ENCODE measurements at regions not wholly inside any gene's neighbourhood (a gene's known extent, or its start where the extent isn't known, plus 50 kb on each side); places are given as distances from the start of the nearest gene placed in this dataset.
"Not testable (repeated sequence)": the region's sequence is repeated elsewhere in the genome, so short reads cannot be mapped to it uniquely, and the experiment has no call there.

DNA sequence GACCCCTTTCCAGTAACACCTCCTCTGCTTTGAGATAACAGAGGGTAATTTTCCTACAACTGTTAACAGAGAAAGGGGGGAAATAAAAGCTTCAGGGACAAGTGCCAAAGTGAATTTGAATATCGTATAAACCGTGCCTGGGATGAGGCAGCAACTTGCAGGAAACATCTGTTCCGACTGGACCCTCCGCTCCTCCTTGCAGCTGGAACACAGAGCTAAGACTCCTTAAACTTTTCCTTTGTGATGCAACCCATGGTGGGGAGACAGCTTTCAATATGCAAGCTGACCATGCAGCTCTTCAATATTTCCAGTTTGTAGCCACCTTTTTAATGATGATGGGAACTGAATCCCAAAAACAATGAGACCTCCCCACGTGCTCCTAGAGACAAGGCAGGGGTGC is 432.6 kb downstream of the ZNF536 start:
- no peak for DNase-seq

DNA sequence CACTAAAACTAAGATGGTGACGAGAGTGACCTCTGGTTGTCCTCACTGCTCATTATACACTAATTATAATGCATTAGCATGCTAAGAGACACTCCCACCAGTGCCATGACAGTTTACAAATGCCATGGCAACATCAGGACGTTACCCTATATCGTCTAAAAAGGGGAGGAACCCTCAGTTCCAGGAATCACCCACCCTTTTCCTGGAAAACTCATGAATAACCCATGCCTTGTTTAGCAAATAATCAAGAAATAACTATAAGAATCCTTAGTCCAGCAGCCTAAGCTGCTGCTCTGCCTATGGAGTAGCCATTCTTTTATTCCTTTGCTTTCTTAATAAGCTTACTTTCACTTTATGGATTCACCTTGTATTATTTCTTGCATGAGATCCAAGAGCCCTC is 432.1 kb downstream of the ZNF536 start:
- not testable (repeated sequence) for DNase-seq

DNA sequence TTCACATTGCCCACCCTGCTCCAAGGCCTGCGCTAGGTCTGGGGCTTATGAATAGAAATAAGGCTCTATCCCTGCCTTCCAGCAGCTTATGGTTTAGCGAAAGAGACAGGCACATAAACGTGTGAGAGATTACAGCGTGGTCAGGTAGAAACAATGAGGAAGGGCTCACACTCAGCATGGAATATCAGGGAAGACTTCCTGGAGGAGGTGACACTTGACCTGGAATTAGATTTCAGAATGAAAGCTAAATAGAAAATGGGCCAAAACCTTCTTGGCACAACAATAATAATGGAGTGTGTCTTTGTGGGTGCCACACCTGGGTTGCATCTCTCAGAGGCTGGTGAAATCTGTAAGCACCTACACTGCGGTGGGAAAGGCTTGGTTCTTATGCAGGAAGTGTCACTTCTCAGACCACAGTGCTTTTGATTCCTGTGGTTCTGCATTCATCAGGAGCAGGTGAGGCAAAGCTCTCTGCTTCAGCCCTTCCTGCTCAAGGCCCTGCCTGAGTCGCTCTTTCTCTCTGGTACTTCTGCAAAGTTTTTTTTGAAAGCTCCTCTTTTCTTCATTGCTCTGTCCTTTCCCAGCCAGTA is 430.3 kb downstream of the ZNF536 start:
- no peak for DNase-seq

DNA sequence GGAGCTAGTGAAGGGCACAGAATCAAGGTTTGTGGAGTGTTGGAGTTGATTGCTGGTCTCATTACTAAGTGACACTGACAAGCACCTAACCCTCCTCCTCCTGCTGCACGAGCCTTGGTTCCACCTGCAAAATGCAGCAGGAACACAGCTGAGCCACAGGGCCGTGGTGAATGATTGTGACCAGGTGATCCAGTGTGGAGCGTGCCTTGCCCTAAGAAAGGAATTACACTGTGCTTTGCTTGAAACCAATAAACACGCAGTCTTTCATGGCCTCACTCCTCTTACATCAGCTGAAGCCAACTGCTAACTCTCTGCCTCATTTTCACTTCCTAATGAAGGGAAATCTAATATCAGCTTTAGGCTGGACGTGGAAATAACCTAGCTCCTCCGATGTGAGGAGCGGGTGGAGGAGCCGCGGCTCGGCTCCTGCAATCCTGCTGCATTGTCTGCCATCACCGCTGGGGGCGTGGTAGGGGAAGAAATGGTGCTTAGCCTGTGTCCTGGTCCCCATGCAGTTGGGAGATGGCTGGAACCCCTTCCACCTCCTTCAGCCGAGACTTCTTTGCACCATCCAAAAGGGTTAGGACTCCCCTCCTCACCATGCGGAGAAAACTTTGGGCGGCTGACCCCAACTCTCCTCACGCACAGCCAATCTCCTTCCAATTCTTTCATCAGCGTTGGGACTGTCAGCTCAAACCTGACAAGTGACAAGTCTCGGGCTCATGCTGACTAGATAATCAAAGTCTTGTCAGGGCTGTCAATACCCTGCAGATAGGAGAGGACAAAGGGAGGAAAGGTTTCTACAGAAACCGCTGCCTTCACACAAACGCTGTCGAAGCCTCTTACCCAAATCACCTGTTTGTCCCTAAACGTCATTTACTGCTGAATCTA is 427.9 kb downstream of the ZNF536 start:
- peak; percentile 30 to 49 for DNase-seq

DNA sequence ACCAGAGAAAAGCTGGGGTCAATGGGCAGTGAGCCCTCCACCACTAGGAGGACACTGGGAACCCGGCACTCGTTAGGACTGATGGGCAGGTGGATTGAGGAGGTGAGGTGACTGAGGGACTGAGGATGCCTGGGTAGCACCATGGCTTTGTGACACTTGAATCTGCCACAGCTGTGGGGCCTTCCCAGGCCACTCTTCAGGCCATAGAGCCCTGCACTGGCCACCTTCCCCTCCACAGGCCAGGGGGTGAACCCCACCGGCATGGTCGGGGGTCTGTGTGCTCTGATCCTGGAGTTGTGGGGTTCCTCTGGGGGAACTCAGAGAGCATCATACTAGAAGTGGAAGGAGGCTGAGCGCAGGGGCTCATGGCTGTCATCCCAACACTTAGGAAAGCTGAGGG is 423.5 kb downstream of the ZNF536 start:
- no peak for DNase-seq

DNA sequence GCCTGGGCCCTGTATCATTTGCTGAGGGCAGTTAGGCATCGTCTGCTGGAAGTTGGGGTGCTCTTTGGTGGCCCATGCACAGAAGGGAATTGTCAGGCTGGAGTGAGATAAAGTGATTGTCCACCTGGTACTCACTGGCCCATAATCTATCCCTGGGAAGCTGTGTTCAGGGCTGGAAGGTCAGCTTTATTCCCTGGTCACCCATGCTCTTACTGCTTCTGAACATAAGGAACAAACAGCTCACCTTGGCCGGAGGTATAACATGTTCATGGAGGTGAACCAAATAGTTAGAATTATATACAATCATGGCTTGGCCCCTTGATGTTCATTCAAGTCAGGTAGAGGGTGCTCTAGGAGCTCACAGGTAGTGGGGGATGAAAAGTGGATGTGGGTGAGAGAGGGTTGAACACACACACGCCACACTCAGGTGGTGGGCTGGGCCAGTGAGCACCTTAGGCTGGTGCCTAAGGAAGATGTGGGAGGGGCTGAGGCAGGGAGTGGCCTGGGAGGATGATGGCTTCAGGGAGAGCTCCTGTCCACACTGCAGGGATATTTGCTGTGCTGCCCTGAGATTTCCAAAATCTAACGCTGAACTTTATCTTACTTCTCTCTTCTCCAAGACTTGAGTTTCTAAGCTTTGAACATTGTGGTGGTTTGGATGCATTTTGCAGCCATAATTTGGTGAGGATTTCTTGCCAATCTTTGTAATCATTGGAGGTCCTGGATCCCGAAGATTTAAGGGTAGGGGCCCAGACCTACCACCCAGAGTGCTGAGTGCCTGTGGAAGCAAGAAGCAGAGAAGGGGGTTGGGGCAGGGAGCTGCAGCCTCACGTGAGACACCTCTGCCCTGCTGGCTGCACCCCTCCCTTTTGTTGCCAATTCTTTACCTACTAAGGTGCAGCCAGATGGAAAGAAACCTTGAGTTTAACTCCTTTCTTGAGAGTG is 420.6 kb downstream of the ZNF536 start:
- DNase-seq, result no peak

DNA sequence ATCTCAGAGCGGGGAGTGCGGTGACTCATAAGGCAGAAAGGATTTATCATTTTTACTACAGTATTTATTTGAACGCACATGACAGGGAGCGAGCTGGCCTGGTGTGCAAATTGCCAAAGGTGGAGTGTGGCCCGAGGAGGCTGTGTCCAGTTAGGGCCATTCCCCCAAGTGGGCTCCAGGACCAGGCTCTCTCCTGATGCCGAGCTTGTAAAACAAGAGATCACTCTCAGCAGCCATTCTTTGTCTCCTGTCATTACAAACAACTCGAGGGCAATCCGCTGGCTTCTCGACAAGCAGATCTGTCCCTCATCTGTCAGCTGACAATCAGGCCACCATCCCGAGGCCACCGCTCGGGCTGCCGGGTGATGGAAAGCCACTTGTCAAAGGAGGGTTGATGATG is 418.9 kb downstream of the ZNF536 start:
- no peak for DNase-seq

DNA sequence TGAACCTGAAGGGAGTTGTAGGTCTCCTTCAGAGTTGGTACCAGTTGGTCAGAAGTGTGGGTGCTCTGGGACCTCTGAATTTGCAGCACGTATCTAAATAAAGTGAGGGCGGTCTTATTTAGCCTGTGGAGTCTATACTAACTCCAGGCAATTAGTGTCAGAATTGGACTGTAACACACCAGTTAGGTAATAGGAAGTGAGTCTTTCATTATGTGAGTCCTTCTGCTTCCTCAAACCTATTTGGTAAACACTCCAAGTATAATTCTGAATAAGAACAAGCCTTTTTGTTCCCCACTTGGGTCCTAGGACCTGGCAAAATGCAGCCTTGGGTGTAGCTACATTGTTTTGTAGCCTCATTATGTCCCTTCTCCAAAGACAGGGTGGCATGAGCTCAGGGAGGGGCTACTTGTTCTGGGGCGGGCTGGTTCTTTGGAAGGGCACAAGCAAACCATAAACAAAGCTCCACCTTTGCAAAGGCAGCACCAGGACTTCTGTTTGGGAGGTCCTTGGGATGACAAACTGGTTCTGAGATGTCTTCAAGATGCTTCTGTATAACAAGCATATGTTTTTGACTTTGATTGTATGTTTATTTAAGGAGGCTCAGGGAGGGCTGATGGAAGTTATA is 418.0 kb downstream of the ZNF536 start:
- DNase-seq, result no peak

DNA sequence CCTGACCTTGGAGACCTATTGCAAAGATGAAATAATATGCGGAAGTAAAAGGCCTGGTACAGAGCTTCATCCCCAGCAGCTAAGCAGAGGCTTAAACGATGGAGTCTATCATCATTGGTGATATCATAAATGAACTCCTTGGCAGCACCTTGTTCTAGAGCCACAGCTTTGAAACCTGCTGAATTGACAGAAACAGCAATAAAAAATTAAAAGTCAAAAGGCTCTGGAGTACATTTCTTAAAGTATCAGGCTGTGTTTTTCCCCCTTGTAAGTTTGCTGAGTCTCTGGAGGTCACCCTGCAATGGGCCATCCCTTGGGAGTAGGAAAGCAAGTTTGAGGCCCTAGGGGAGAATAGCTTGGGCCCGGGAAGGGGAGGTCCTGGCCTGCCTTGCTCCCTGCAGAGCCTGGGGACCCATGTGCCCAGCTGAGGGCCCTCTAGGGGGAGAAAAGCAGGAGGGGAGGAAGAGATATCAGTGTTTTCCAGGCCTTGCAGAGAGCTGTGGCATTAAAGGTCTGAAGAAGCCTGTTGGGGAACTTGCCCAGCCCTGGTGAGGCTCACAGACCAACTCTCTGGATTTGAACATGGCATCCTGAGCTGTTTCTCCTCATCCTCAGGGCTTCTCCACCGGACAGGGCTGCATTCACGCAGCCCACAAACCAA is 416.1 kb downstream of the ZNF536 start:
- no peak for DNase-seq

DNA sequence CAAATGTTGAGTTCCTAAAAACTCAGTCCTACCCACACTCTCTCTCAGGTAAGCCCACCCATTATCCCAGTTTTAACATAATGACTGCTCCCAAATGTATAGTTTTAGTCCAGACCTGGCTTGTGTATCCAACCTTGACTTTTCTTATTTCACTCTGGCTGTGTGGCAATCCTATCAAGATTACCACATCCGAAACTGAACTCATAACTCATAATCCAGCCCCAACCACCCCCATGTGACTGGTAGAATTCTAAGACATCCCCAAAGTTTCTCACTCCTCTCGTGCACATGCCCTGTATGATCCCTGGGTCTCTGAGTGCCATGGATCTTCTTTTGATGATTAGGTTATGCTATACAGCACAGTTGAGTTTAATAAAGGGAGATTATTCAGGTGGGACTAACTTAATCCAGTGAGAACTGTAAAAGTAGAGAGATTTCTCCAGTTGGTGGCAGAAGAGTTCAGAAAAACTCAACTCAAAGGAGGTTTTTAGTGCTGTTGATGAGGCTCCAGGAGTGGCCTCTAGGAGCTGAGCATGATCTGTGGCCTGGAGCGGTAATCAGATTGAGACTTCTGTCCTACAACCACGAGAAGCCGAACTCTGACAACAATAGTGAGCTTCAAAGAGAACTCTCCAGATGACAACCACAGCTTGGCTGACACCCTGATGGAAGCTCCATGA is 413.4 kb downstream of the ZNF536 start:
- no peak for DNase-seq

DNA sequence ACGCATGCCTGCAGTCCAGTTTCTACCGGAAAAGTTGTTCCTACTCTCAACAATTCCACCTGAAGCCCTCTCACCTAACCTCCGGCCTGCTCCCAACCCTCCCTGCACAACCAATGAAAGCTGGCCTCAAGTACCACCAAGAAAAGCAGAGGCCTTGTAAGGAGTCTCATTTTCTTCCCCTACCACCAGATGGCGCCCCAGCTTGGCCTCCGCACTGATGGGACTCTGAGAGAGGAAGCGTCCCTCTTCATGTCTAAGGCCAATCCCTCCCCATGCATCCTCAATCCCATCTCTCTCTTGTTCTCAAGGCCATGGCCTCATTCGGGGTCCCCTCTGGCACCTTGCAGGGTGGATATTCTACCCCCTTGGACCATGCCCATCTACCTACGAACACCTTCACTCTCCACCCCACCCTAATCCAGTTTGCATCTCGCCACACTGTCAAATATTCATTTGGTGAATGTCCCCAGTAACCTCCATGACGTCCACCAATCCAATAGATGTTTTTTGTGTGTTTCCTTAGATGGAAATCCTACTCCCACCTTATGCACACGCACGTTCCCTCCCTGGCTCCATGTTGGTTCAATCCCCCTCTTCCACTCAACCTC is 412.8 kb downstream of the ZNF536 start:
- DNase-seq, result peak; percentile 70 to 71

DNA sequence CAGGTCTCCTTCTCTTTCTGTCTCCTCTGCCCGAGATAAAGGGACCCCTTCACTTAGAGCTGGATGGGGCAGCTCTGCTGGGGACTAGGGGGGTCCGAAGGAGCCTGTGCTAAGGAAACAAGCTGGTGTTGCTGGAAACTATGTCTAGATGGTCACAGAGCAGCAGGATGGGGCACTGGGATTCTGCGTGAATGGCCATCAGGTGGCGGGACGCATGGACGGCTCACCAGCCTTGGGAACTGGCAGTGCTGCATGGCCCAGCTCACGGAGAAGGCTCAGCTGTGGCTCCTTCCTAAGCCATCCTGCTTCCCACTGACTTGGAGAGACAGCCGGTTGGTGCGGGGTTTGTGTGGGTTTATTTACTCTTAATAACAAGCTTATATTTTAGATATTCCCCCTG is 411.8 kb downstream of the ZNF536 start:
- DNase-seq, result no peak

DNA sequence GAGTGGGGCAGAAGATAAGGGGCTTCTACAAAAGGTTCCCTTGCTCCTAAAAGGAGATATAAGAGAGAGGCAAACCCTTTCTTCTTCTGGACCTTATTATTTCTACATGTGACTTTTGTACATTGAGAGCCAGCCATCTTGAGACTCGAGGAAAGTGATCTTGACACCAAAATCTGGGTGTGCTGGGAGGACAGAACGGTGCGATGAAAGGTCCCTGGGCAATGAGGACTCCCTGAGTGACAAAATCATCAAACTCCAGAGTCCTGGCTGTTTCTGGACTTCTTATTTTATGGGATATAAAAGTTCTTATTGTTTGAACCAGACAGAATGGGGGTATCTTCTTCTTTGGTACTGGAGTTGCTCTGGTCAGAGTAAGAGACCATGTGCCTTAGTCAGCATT is 411.0 kb downstream of the ZNF536 start:
- no peak for DNase-seq

DNA sequence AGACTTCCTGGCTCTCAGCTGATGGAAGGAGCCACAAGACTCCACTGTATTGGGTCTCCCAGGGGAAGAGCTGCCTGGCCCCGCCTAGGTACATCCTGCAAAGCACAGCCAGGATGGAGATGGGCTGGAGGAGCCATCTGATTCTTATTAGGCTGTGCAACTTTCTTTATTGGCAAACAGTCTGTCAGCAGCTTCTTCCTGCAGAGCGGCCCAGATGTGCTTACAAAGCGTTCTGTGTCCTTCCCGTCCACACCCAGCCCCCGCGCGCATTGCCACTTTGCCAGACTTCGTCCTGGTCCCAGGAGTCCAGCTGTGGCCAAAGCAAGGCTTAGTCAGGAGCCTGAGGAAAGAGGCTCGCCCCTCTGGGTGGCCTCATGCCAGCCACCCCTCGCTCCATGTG is 409.3 kb downstream of the ZNF536 start:
- DNase-seq, result no peak

DNA sequence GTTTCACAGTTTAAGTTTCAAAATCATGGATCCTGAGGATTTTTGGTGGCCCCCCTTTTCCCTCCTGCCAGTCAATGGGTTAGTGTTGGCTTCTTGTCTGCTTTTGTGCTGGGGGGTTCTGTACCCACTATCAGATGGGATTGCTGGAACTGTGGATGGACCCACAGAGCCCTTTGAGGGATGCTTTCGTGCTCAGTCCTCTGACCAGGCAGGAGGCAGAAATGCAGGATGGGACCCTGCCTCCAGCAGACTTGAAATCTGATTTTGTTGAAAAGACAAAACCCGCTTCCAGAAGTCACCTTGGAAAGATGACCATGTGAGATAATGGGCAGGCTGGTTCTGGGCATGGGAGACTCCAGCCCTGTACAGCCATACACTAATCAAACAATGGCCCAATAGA is 408.9 kb downstream of the ZNF536 start:
- DNase-seq, result no peak

DNA sequence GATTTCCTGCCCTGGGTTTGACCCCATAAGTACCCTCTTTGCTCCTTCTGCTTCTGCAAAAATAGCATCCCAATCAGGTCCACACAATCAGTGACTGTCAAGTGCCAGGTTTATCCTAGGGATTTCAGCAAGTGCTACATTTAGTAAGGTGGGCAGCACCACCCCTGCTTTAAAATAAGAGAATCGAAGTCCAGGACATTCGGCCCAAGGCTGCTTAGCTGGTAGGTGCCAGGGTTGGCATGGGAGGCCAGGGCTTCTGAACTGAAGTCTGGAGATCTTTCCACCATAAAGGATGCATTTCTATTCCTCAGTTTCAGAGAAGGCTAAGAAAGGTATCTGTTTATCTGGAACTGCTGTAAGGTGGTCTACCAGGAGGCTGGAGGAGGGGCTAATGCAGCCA is 408.3 kb downstream of the ZNF536 start:
- DNase-seq, result no peak

DNA sequence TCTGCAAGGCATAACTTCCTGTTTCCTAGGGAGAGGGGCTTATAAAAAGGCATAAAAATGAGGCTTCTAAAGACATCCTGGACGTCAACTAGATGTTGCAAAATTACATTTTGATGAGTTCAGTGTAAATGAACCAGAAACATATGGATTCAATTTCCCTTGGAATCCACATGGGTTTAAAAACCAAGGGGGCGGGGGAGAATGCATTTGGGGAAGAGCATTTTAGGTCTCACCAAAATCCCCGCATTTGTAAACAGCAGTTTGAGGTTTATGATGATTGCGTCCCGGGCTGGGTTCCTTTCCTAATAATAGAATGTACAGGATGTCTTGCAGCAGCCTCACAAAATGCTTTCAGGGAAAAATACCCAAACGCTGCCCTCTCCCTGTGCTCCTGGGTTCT is 407.8 kb downstream of the ZNF536 start:
- no peak for DNase-seq

DNA sequence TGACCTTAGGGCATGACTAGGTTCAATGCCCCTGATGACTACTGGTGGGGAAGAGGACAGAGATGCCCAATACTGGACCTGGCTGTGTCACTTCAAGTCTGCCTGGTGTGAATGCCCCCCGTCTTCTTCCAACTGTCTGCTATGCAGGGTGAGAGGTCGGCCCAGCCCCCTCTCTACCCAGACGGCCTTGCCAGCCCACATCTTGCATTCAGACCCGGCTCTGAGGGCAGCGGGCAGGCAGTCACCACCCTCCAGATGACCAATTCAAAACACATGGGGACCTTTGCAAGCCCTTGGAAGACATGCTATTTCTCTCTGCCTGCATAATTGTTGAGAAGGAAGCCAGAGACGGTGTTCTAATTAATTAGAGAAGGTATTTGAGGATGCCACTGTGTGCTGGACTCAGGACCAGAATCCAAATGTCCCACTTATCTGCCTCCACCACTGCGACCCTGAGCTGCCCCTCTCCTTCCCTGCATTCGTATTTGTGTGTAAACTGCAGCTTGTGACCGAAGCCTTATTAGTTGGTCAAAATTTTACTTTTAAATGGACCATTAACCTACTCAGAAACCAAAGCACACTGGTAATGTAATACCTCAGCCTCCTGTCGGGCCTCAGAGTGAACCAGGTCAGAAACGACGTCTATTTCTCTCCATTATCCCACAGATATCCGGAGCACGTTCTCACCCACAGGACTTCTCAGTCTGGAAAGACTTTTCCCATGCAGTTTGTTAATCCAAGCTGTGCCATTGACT is 407.0 kb downstream of the ZNF536 start:
- no peak for DNase-seq

DNA sequence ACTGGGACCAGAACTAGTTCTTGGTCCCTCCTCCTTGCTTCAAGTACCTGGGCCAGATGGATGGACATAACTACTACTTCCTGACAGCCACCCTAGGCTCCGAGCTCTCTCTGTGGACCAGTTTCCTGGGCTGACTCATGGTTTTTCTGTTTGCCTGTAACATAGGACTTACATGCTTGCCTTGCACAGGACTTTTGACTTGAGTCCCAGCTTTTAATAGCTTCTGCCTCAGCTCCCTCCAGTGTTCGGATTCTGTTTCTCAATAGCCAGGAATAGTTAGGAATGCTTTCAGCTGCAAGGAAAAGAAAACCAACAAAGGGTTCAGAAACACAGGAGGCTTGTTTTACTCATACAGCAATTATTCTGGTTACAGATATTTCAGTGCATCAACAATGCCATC is 405.9 kb downstream of the ZNF536 start:
- no peak for DNase-seq

DNA sequence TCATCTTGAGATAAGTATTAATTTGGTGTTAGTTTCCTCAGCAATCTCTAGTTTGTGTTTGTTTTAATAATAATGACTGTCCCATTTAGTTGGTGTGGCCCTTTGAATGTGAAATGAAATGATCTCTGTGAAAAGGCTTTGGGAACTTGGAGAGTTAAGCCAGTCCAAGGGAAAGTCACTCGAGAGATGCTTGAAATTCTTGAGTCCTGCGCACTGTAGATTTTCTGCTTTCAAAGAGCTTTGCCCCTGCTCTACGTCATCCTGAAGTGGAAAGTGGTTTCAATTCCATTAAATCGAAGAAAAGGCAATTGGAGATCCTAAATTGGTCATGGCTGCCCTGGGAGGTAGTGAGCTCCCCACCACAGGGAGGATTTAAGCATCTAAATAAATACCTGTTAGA is 403.8 kb downstream of the ZNF536 start:
- DNase-seq, result no peak

Data from stimulated activated CD4-positive, alpha-beta T cell treated with anti-CD3 and anti-CD28 coated beads, Interleukin-2, amount 100 ng/mL, for 24 hours (primary cell).